ENCODE measurements at regions not wholly inside any gene's neighbourhood (a gene's known extent, or its start where the extent isn't known, plus 50 kb on each side); places are given as distances from the start of the nearest gene placed in this dataset.

- no peak overlapping the region for H3K4me3 ChIP-seq (ENCODE audit: low read depth, low read length)
- TF ChIP-seq, protein P1, sequence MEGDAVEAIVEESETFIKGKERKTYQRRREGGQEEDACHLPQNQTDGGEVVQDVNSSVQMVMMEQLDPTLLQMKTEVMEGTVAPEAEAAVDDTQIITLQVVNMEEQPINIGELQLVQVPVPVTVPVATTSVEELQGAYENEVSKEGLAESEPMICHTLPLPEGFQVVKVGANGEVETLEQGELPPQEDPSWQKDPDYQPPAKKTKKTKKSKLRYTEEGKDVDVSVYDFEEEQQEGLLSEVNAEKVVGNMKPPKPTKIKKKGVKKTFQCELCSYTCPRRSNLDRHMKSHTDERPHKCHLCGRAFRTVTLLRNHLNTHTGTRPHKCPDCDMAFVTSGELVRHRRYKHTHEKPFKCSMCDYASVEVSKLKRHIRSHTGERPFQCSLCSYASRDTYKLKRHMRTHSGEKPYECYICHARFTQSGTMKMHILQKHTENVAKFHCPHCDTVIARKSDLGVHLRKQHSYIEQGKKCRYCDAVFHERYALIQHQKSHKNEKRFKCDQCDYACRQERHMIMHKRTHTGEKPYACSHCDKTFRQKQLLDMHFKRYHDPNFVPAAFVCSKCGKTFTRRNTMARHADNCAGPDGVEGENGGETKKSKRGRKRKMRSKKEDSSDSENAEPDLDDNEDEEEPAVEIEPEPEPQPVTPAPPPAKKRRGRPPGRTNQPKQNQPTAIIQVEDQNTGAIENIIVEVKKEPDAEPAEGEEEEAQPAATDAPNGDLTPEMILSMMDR (IDR thresholded peaks at IDR 0.05; ENCODE audit: control insufficient read depth, extremely low read depth, insufficient read depth) = no peak
- no peak for DNase-seq (ENCODE audit: low read depth)
Measured at GRCh38 chr1:201589186-201589585, 50.3 kb downstream of the NAV1 start.

GRCh38 chr1:201590474-201590873, 51.5 kb downstream of the NAV1 start:
- H3K4me3 ChIP-seq (ENCODE audit: low read depth, low read length) = no peak overlapping the region
- TF ChIP-seq, protein P1 (IDR thresholded peaks at IDR 0.05; ENCODE audit: control insufficient read depth, extremely low read depth, insufficient read depth) = no peak

GRCh38 chr1:201591348-201591747, 52.4 kb downstream of the NAV1 start:
- H3K4me3 ChIP-seq (ENCODE audit: low read depth, low read length) = no peak overlapping the region
- no peak for DNase-seq (ENCODE audit: low read depth)
- TF ChIP-seq, protein P1 (IDR thresholded peaks at IDR 0.05; ENCODE audit: control insufficient read depth, extremely low read depth, insufficient read depth) = no peak

More at GRCh38 chr1:201590474-201590873, 51.5 kb downstream of the NAV1 start:
- no peak for DNase-seq (ENCODE audit: low read depth)

DNA sequence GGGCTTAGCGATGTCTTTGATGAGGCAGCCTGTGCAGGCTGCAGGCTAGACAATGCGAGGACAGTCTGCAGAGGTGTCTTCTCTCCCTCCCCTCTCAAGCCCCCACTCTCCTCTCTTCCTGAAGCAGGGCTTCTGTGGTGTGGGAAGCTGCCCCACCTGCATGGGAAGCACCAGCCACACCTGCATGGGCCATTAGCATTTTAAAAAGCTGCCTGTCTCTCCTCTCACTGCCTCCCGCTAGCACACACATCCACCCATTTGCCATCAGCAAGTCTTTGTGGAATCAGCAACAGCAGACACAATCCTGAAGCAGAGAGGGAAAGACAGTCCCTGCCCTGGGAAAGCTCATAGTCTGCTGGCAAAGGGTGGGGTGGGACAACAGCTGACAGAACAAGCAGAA, 53.1 kb downstream of the NAV1 start:
- DNase-seq (ENCODE audit: low read depth) = no peak
- H3K4me3 ChIP-seq (ENCODE audit: low read depth, low read length) = no peak overlapping the region
- TF ChIP-seq, protein P1 (IDR thresholded peaks at IDR 0.05; ENCODE audit: control insufficient read depth, extremely low read depth, insufficient read depth) = no peak

- TF ChIP-seq, protein P1 (IDR thresholded peaks at IDR 0.05; ENCODE audit: control insufficient read depth, extremely low read depth, insufficient read depth) = no peak
- H3K4me3 ChIP-seq (ENCODE audit: low read depth, low read length) = no peak overlapping the region
- peak; percentile 30 for DNase-seq (ENCODE audit: low read depth)
Measured at GRCh38 chr1:201593200-201593921, 54.4 kb downstream of the NAV1 start.

GRCh38 chr1:201594575-201595245, 55.8 kb downstream of the NAV1 start:
- no peak for DNase-seq (ENCODE audit: low read depth)
- TF ChIP-seq, protein P1 (IDR thresholded peaks at IDR 0.05; ENCODE audit: control insufficient read depth, extremely low read depth, insufficient read depth) = no peak
- H3K4me3 ChIP-seq (ENCODE audit: low read depth, low read length) = no peak overlapping the region
